ENCODE measurements at regions not wholly inside any gene's neighbourhood (a gene's known extent, or its start where the extent isn't known, plus 50 kb on each side); places are given as distances from the start of the nearest gene placed in this dataset.

DNA sequence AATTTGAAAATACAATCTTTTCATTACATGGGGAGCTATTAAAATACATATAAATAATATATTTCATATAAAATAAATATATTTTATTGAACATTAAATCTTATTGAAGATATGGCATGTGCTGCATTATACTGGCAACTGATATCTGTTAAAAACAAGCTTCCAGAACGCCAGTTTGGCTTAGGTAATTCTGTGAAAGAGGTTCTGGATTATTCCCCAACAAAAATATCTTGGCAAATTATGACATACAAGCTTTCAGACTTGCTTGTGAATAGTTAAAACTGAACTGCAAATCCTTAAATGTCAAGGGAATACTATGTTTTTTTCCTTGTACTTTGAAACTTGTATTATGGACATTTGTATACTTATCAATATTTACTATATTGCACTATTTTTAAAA, 210.2 kb upstream of the LCORL start:
- TF ChIP-seq, protein P1, sequence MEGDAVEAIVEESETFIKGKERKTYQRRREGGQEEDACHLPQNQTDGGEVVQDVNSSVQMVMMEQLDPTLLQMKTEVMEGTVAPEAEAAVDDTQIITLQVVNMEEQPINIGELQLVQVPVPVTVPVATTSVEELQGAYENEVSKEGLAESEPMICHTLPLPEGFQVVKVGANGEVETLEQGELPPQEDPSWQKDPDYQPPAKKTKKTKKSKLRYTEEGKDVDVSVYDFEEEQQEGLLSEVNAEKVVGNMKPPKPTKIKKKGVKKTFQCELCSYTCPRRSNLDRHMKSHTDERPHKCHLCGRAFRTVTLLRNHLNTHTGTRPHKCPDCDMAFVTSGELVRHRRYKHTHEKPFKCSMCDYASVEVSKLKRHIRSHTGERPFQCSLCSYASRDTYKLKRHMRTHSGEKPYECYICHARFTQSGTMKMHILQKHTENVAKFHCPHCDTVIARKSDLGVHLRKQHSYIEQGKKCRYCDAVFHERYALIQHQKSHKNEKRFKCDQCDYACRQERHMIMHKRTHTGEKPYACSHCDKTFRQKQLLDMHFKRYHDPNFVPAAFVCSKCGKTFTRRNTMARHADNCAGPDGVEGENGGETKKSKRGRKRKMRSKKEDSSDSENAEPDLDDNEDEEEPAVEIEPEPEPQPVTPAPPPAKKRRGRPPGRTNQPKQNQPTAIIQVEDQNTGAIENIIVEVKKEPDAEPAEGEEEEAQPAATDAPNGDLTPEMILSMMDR (IDR thresholded peaks at IDR 0.05): no peak
- TF ChIP-seq POLR2A (IDR thresholded peaks at IDR 0.05): no peak
